Uterus (tissue), 3 donors: ENCODE measurements at regions not wholly inside any gene's neighbourhood (a gene's known extent, or its start where the extent isn't known, plus 50 kb on each side); places are given as distances from the start of the nearest gene placed in this dataset.

Experiments used
- DNase-seq, 2 donors: peaks; one replicate each; pipeline ENCODE4 v3.0.0-alpha.2; 2019 to 2020
- H3K27ac ChIP-seq, 2 donors: fragments of 200-600 bp; sonication (generic); 1 replicate in 1 of 2; 2 replicates in 1 of 2; pipeline ENCODE4 v1.5.1; 2016 to 2018
- H3K27me3 ChIP-seq, 2 donors: fragments of 200-600 bp; sonication (generic); one replicate each; pipeline ENCODE4 v1.5.1; 2018 to 2019; ENCODE audit warnings: control low read depth in 1 of 2
- H3K36me3 ChIP-seq, 2 donors: fragments of 200-600 bp; sonication (generic); one replicate each; pipeline ENCODE4 v1.5.1; 2019; ENCODE audit warnings: control low read depth in 1 of 2
- H3K4me1 ChIP-seq, 2 donors: fragments of 200-600 bp; sonication (generic); one replicate each; pipeline ENCODE4 v1.5.1; 2018 to 2019; ENCODE audit warnings: control low read depth in 1 of 2
- H3K4me3 ChIP-seq, 2 donors: fragments of 200-600 bp; sonication (generic); 1 replicate in 1 of 2; 2 replicates in 1 of 2; pipeline ENCODE4 v1.5.1; 2018 to 2019; ENCODE audit warnings: mild to moderate bottlenecking in 1 of 2
- H3K9me3 ChIP-seq, 2 donors: fragments of 200-600 bp; sonication (generic); one replicate each; pipeline ENCODE4 v1.5.1; 2019; ENCODE audit warnings: control low read depth in 1 of 2
- CTCF ChIP-seq, 4 experiments: fragments of 200-600 bp in 2 of 4; fragments of 450-650 bp in 2 of 4; sonication (generic) in 2 of 4; IDR thresholded peaks; one replicate each; pipeline ENCODE4 v1.5.1; 2016 to 2019; ENCODE audit warnings: antibody characterized with exemption in 4 of 4, mild to moderate bottlenecking in 2 of 4, moderate library complexity in 1 of 4
- POLR2A ChIP-seq, 2 donors: fragments of 450-650 bp; IDR thresholded peaks; one replicate each; pipeline ENCODE4 v1.6.1; 2016; ENCODE audit warnings: antibody characterized with exemption in 2 of 2, mild to moderate bottlenecking in 1 of 2, moderate library complexity in 1 of 2
- intact Hi-C: fragments of 100-400 bp; cut with DNase I; formaldehyde crosslinking; loops from one replicate; pipeline ENCODE4 v1.15.1; 2023; ENCODE audit warnings: low total_unique reads
- donor health status: DM: yes; HTN: yes; CAD: no.

- no peak overlapping the region for H3K4me3 ChIP-seq
- no peaks in the 10 kb centered on the region for H3K36me3 ChIP-seq
- no peak for DNase-seq
- H3K9me3 ChIP-seq, result no peaks in the 10 kb centered on the region
- intact Hi-C loops, result no loop called here
- H3K27me3 ChIP-seq, result no peaks in the 10 kb centered on the region
- no peak overlapping the region for H3K27ac ChIP-seq
- H3K4me1 ChIP-seq, result no peaks in the 10 kb centered on the region
- TF ChIP-seq CTCF (IDR thresholded peaks at IDR 0.05) (no peak), POLR2A (IDR thresholded peaks at IDR 0.05) (no peak)
These were observed 515.0 kb downstream of the EFNA5 start for GRCh38 chr5:107155707-107156106.

- H3K36me3 ChIP-seq, result no peaks in the 10 kb centered on the region
- DNase-seq, result no peak
- H3K9me3 ChIP-seq, result no peaks in the 10 kb centered on the region
- H3K4me3 ChIP-seq, result no peak overlapping the region
- intact Hi-C loops, result no loop called here
- H3K4me1 ChIP-seq, result no peaks in the 10 kb centered on the region
- TF ChIP-seq CTCF (IDR thresholded peaks at IDR 0.05) (no peak), POLR2A (IDR thresholded peaks at IDR 0.05) (no peak)
- no peaks in the 10 kb centered on the region for H3K27me3 ChIP-seq
- H3K27ac ChIP-seq, result no peak overlapping the region
These were observed 516.1 kb downstream of the EFNA5 start for GRCh38 chr5:107154593-107154992.

GRCh38 chr5:107153283-107153682 is 517.5 kb downstream of the EFNA5 start:
- no peak overlapping the region for H3K27ac ChIP-seq
- no peaks in the 10 kb centered on the region for H3K27me3 ChIP-seq
- H3K36me3 ChIP-seq, result no peaks in the 10 kb centered on the region
- H3K4me1 ChIP-seq, result no peaks in the 10 kb centered on the region
- H3K4me3 ChIP-seq, result no peak overlapping the region
- no peaks in the 10 kb centered on the region for H3K9me3 ChIP-seq
- TF ChIP-seq POLR2A (IDR thresholded peaks at IDR 0.05) (no peak), CTCF (IDR thresholded peaks at IDR 0.05) (no peak)
- intact Hi-C loops, result no loop called here
- DNase-seq, result no peak

GRCh38 chr5:107149243-107150005 is 521.3 kb downstream of the EFNA5 start:
- Histone ChIP-seq H3K4me1 (no peaks in the 10 kb centered on the region), H3K27ac (no peak overlapping the region), H3K27me3 (no peaks in the 10 kb centered on the region), H3K9me3 (no peaks in the 10 kb centered on the region), H3K4me3 (no peak overlapping the region), H3K36me3 (no peaks in the 10 kb centered on the region)
- TF ChIP-seq POLR2A (IDR thresholded peaks at IDR 0.05), result no peak
- TF ChIP-seq CTCF (IDR thresholded peaks at IDR 0.05), result no peak
- no peak for DNase-seq
- intact Hi-C loops, result no loop called here

- intact Hi-C loops, result no loop called here
These were observed 523.1 kb downstream of the EFNA5 start for GRCh38 chr5:107147589-107147988.

More at GRCh38 chr5:107147589-107147988, 523.1 kb downstream of the EFNA5 start:
- DNase-seq, result no peak
- Histone ChIP-seq H3K27ac (no peak overlapping the region), H3K27me3 (no peaks in the 10 kb centered on the region), H3K4me3 (no peak overlapping the region), H3K9me3 (no peaks in the 10 kb centered on the region), H3K36me3 (no peaks in the 10 kb centered on the region), H3K4me1 (no peaks in the 10 kb centered on the region)
- no peak for TF ChIP-seq CTCF (IDR thresholded peaks at IDR 0.05)
- no peak for TF ChIP-seq POLR2A (IDR thresholded peaks at IDR 0.05)
